ENCODE measurements at regions not wholly inside any gene's neighbourhood (a gene's known extent, or its start where the extent isn't known, plus 50 kb on each side); places are given as distances from the start of the nearest gene placed in this dataset.

GRCh38 chr2:222351035-222351434 is 52.2 kb upstream of the PAX3 start:
- Histone ChIP-seq H3K4me3 (ENCODE audit: low read depth, low read length) (no peak overlapping the region), H3K9ac (ENCODE audit: low read depth, low read length) (no peak overlapping the region), H3K27ac (ENCODE audit: low read depth, low read length) (no peak overlapping the region), H3K36me3 (ENCODE audit: control insufficient read depth, insufficient read depth, low read length) (no peaks in the 10 kb centered on the region), H3K27me3 (ENCODE audit: control insufficient read depth, insufficient read depth, low read length) (no peaks in the 10 kb centered on the region), H3K9me3 (ENCODE audit: control insufficient read depth, insufficient read depth, low read length) (no peaks in the 10 kb centered on the region; the same call in 1 of the 2 replicates), H3K4me1 (ENCODE audit: control insufficient read depth, insufficient read depth, low read length) (no peaks in the 10 kb centered on the region)

- no peak overlapping the region for H3K4me3 ChIP-seq (ENCODE audit: low read depth, low read length)
- no peaks in the 10 kb centered on the region for H3K36me3 ChIP-seq (ENCODE audit: control insufficient read depth, insufficient read depth, low read length)
- no peaks in the 10 kb centered on the region for H3K4me1 ChIP-seq (ENCODE audit: control insufficient read depth, insufficient read depth, low read length)
- no peak overlapping the region for H3K9ac ChIP-seq (ENCODE audit: low read depth, low read length)
- H3K27ac ChIP-seq (ENCODE audit: low read depth, low read length), result no peak overlapping the region
- H3K27me3 ChIP-seq (ENCODE audit: control insufficient read depth, insufficient read depth, low read length), result no peaks in the 10 kb centered on the region
- H3K9me3 ChIP-seq (ENCODE audit: control insufficient read depth, insufficient read depth, low read length), result no peaks in the 10 kb centered on the region; the same call in 1 of the 2 replicates
Observed at GRCh38 chr2:222352981-222353380, 54.2 kb upstream of the PAX3 start.

DNA sequence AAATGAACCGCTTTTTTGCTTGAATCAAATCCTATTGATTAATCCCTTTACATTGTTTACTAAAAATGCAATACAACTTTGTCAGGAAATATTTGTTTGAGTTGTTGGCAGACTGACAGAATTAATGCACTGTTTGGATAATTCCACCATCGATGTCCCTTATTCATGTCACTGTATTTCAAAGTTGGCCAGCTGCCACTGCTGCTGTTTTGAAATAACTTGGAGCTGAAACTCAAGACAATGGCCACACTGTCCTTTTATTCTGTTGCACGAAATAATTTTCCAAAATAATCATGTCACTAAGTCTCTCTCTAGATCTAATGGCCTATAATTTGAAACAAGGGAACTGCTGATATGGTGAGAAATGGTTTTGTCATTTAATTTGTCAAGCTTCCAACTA is 55.2 kb upstream of the PAX3 start:
- H3K9ac ChIP-seq (ENCODE audit: low read depth, low read length), result no peak overlapping the region
- no peaks in the 10 kb centered on the region for H3K27me3 ChIP-seq (ENCODE audit: control insufficient read depth, insufficient read depth, low read length)
- no peak overlapping the region for H3K27ac ChIP-seq (ENCODE audit: low read depth, low read length)
- H3K4me3 ChIP-seq (ENCODE audit: low read depth, low read length), result no peak overlapping the region
- H3K4me1 ChIP-seq (ENCODE audit: control insufficient read depth, insufficient read depth, low read length), result no peaks in the 10 kb centered on the region
- H3K36me3 ChIP-seq (ENCODE audit: control insufficient read depth, insufficient read depth, low read length), result no peaks in the 10 kb centered on the region
- H3K9me3 ChIP-seq (ENCODE audit: control insufficient read depth, insufficient read depth, low read length), result no peaks in the 10 kb centered on the region; the same call in 1 of the 2 replicates

- Histone ChIP-seq H3K4me3 (ENCODE audit: low read depth, low read length) (no peak overlapping the region), H3K27me3 (ENCODE audit: control insufficient read depth, insufficient read depth, low read length) (no peaks in the 10 kb centered on the region), H3K9ac (ENCODE audit: low read depth, low read length) (no peak overlapping the region), H3K4me1 (ENCODE audit: control insufficient read depth, insufficient read depth, low read length) (no peaks in the 10 kb centered on the region), H3K27ac (ENCODE audit: low read depth, low read length) (no peak overlapping the region), H3K36me3 (ENCODE audit: control insufficient read depth, insufficient read depth, low read length) (no peaks in the 10 kb centered on the region), H3K9me3 (ENCODE audit: control insufficient read depth, insufficient read depth, low read length) (no peaks in the 10 kb centered on the region; the same call in 1 of the 2 replicates)
Observed at GRCh38 chr2:222355860-222356259, 57.1 kb upstream of the PAX3 start.

- no peaks in the 10 kb centered on the region for H3K36me3 ChIP-seq (ENCODE audit: control insufficient read depth, insufficient read depth, low read length)
- H3K27ac ChIP-seq (ENCODE audit: low read depth, low read length), result no peak overlapping the region
- H3K9me3 ChIP-seq (ENCODE audit: control insufficient read depth, insufficient read depth, low read length), result no peaks in the 10 kb centered on the region
- no peak overlapping the region for H3K4me3 ChIP-seq (ENCODE audit: low read depth, low read length)
- H3K4me1 ChIP-seq (ENCODE audit: control insufficient read depth, insufficient read depth, low read length), result no peaks in the 10 kb centered on the region
- no peaks in the 10 kb centered on the region for H3K27me3 ChIP-seq (ENCODE audit: control insufficient read depth, insufficient read depth, low read length)
- H3K9ac ChIP-seq (ENCODE audit: low read depth, low read length), result no peak overlapping the region
Observed at GRCh38 chr2:222357930-222358329, 59.1 kb upstream of the PAX3 start.

GRCh38 chr2:222358876-222359275 is 60.1 kb upstream of the PAX3 start:
- no peak overlapping the region for H3K9ac ChIP-seq (ENCODE audit: low read depth, low read length)
- H3K9me3 ChIP-seq (ENCODE audit: control insufficient read depth, insufficient read depth, low read length), result no peaks in the 10 kb centered on the region
- H3K27ac ChIP-seq (ENCODE audit: low read depth, low read length), result no peak overlapping the region
- no peaks in the 10 kb centered on the region for H3K36me3 ChIP-seq (ENCODE audit: control insufficient read depth, insufficient read depth, low read length)
- no peaks in the 10 kb centered on the region for H3K27me3 ChIP-seq (ENCODE audit: control insufficient read depth, insufficient read depth, low read length)
- no peak overlapping the region for H3K4me3 ChIP-seq (ENCODE audit: low read depth, low read length)
- no peaks in the 10 kb centered on the region for H3K4me1 ChIP-seq (ENCODE audit: control insufficient read depth, insufficient read depth, low read length)

GRCh38 chr2:222360146-222360545 is 61.3 kb upstream of the PAX3 start:
- Histone ChIP-seq H3K9me3 (ENCODE audit: control insufficient read depth, insufficient read depth, low read length) (no peaks in the 10 kb centered on the region), H3K36me3 (ENCODE audit: control insufficient read depth, insufficient read depth, low read length) (no peaks in the 10 kb centered on the region), H3K27ac (ENCODE audit: low read depth, low read length) (no peak overlapping the region), H3K4me3 (ENCODE audit: low read depth, low read length) (no peak overlapping the region), H3K27me3 (ENCODE audit: control insufficient read depth, insufficient read depth, low read length) (no peaks in the 10 kb centered on the region), H3K4me1 (ENCODE audit: control insufficient read depth, insufficient read depth, low read length) (no peaks in the 10 kb centered on the region), H3K9ac (ENCODE audit: low read depth, low read length) (no peak overlapping the region)

GRCh38 chr2:222360997-222361396 is 62.2 kb upstream of the PAX3 start:
- Histone ChIP-seq H3K4me3 (ENCODE audit: low read depth, low read length) (no peak overlapping the region), H3K27ac (ENCODE audit: low read depth, low read length) (no peak overlapping the region), H3K4me1 (ENCODE audit: control insufficient read depth, insufficient read depth, low read length) (no peaks in the 10 kb centered on the region), H3K9ac (ENCODE audit: low read depth, low read length) (no peak overlapping the region), H3K9me3 (ENCODE audit: control insufficient read depth, insufficient read depth, low read length) (no peaks in the 10 kb centered on the region), H3K27me3 (ENCODE audit: control insufficient read depth, insufficient read depth, low read length) (no peaks in the 10 kb centered on the region), H3K36me3 (ENCODE audit: control insufficient read depth, insufficient read depth, low read length) (no peaks in the 10 kb centered on the region)

DNA sequence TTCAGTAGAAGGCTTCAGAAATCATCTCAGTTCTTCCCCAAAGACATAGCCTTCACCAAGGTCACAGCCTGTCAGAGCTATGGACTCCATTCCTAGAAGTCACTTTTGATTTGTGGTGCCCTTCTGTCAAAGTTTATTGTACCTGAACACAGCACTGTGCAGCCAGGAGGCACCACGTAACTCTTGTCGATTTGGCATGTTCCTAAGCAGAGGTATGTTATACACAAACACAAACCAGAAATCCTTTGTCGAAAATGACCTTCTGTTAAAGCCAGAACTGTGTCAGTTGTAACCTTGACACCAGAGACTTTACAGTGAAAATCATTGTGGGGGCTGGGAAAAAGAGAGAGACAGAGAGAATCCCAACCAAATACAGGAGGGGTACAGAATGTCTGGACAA is 62.6 kb upstream of the SGPP2 start:
- H3K4me1 ChIP-seq (ENCODE audit: control insufficient read depth, insufficient read depth, low read length), result no peaks in the 10 kb centered on the region
- H3K36me3 ChIP-seq (ENCODE audit: control insufficient read depth, insufficient read depth, low read length), result no peaks in the 10 kb centered on the region
- H3K9me3 ChIP-seq (ENCODE audit: control insufficient read depth, insufficient read depth, low read length), result no peaks in the 10 kb centered on the region
- no peak overlapping the region for H3K4me3 ChIP-seq (ENCODE audit: low read depth, low read length)
- H3K27me3 ChIP-seq (ENCODE audit: control insufficient read depth, insufficient read depth, low read length), result no peaks in the 10 kb centered on the region
- no peak overlapping the region for H3K9ac ChIP-seq (ENCODE audit: low read depth, low read length)
- H3K27ac ChIP-seq (ENCODE audit: low read depth, low read length), result no peak overlapping the region

- H3K36me3 ChIP-seq (ENCODE audit: control insufficient read depth, insufficient read depth, low read length), result no peaks in the 10 kb centered on the region
- no peaks in the 10 kb centered on the region for H3K27me3 ChIP-seq (ENCODE audit: control insufficient read depth, insufficient read depth, low read length)
- no peaks in the 10 kb centered on the region for H3K4me1 ChIP-seq (ENCODE audit: control insufficient read depth, insufficient read depth, low read length)
- no peak overlapping the region for H3K9ac ChIP-seq (ENCODE audit: low read depth, low read length)
- no peak overlapping the region for H3K4me3 ChIP-seq (ENCODE audit: low read depth, low read length)
- no peaks in the 10 kb centered on the region for H3K9me3 ChIP-seq (ENCODE audit: control insufficient read depth, insufficient read depth, low read length)
- no peak overlapping the region for H3K27ac ChIP-seq (ENCODE audit: low read depth, low read length)
Observed at GRCh38 chr2:222362336-222362735, 62.0 kb upstream of the SGPP2 start.

DNA sequence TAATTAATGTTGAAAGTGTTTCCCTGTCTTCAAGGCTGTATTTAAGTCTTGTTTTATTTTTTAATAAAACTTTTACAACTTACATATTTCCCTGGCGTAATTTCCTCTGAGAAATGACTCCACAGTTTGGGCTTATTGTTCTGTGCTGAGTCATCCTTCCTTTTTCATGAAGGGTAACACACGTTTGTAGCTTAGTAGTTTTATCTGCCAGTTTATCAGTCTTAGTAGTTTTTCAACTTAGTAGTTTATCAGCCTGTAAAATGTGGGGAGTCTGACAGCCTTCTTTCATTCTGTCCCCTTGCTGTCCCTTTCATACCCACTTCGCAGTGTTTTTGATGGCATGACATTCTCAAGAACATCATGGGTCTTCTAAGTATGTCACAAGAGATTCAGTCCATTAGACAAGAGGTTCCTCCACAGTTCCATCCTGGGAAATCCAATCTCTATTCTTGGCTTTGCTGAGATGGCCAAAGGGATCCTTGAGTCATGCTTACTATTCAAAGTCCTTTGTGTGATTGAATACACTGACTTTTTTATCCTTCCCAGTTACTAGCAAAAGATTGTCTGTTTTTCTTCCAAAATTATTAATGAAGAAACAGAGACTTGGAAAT is 60.0 kb upstream of the SGPP2 start:
- H3K36me3 ChIP-seq (ENCODE audit: control insufficient read depth, insufficient read depth, low read length), result no peaks in the 10 kb centered on the region
- no peak overlapping the region for H3K9ac ChIP-seq (ENCODE audit: low read depth, low read length)
- no peak overlapping the region for H3K4me3 ChIP-seq (ENCODE audit: low read depth, low read length)
- H3K9me3 ChIP-seq (ENCODE audit: control insufficient read depth, insufficient read depth, low read length), result peaks cover 1% of the 10 kb centered on the region; the same call in 1 of the 2 replicates
- peaks cover 3% of the 10 kb centered on the region for H3K4me1 ChIP-seq (ENCODE audit: control insufficient read depth, insufficient read depth, low read length)
- no peak overlapping the region for H3K27ac ChIP-seq (ENCODE audit: low read depth, low read length)
- no peaks in the 10 kb centered on the region for H3K27me3 ChIP-seq (ENCODE audit: control insufficient read depth, insufficient read depth, low read length)

All from HUES48 (cell line).